ENCODE measurements at regions not wholly inside any gene's neighbourhood (a gene's known extent, or its start where the extent isn't known, plus 50 kb on each side); places are given as distances from the start of the nearest gene placed in this dataset.

GRCh38 chr10:105868935-105869334, 1227.8 kb downstream of the SORCS3 start:
- TF ChIP-seq CTCF (IDR thresholded peaks at IDR 0.05; ENCODE audit: insufficient read depth, low read length, poor library complexity, severe bottlenecking) (no peak), EZH2phosphoT487 (conservative IDR thresholded peaks at IDR 0.05; ENCODE audit: low read length) (no peak)

DNA sequence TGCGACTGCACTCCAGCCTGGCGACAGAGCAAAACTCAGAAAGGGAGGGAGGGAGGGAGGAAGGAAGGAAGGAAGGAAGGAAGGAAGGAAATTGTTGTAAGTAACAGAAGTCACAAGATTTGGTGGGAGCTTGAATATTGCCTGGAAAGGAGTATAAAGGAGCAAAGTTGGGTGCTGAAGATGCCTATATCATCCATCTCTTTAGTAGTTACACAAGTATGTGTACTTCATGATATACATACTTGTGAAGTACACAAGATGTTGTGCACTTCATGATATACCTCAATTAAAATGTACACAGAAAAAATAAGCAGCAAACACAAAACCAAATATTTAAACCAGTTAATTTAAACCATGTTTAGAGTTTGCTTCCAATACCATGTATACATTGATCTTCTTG, 1223.8 kb downstream of the SORCS3 start:
- H3K36me3 ChIP-seq (ENCODE audit: low read length): no peaks in the 10 kb centered on the region
- H3K9me3 ChIP-seq (ENCODE audit: insufficient read depth, low read length): no peaks in the 10 kb centered on the region
- no peaks in the 10 kb centered on the region for H3K9me2 ChIP-seq (replicated peaks; ENCODE audit: insufficient read depth, low read length)
- TF ChIP-seq CTCF (IDR thresholded peaks at IDR 0.05; ENCODE audit: insufficient read depth, low read length, poor library complexity, severe bottlenecking) (no peak), EZH2phosphoT487 (conservative IDR thresholded peaks at IDR 0.05; ENCODE audit: low read length) (no peak)
- H3K27me3 ChIP-seq (ENCODE audit: low read length): no peaks in the 10 kb centered on the region
- no peak overlapping the region for H2AFZ ChIP-seq (ENCODE audit: low read depth, low read length, severe bottlenecking)
- H3K4me2 ChIP-seq (ENCODE audit: low read depth, low read length, poor library complexity, severe bottlenecking): no peak overlapping the region
- H3F3A ChIP-seq (ENCODE audit: insufficient read depth): no peaks in the 10 kb centered on the region
- no peak overlapping the region for H3K4me3 ChIP-seq (ENCODE audit: insufficient read depth, low read length, poor library complexity, severe bottlenecking)
- no peaks in the 10 kb centered on the region for H4K20me1 ChIP-seq (ENCODE audit: low read depth, low read length)
- no peak overlapping the region for H3K27ac ChIP-seq (ENCODE audit: low read depth, low read length)
- no peak overlapping the region for H3K9ac ChIP-seq (ENCODE audit: low read length)
- no peaks in the 10 kb centered on the region for H3K79me2 ChIP-seq (ENCODE audit: insufficient read depth, low read length)

More at GRCh38 chr10:105868935-105869334, 1227.8 kb downstream of the SORCS3 start:
- Histone ChIP-seq H3K4me3 (ENCODE audit: insufficient read depth, low read length, poor library complexity, severe bottlenecking) (no peak overlapping the region), H3K9me3 (ENCODE audit: insufficient read depth, low read length) (no peaks in the 10 kb centered on the region), H3K4me2 (ENCODE audit: low read depth, low read length, poor library complexity, severe bottlenecking) (no peak overlapping the region), H4K20me1 (ENCODE audit: low read depth, low read length) (no peaks in the 10 kb centered on the region), H3K9ac (ENCODE audit: low read length) (no peak overlapping the region), H3F3A (ENCODE audit: insufficient read depth) (no peaks in the 10 kb centered on the region), H3K27ac (ENCODE audit: low read depth, low read length) (no peak overlapping the region), H3K9me2 (replicated peaks; ENCODE audit: insufficient read depth, low read length) (no peaks in the 10 kb centered on the region), H2AFZ (ENCODE audit: low read depth, low read length, severe bottlenecking) (no peak overlapping the region), H3K27me3 (ENCODE audit: low read length) (no peaks in the 10 kb centered on the region), H3K36me3 (ENCODE audit: low read length) (no peaks in the 10 kb centered on the region), H3K79me2 (ENCODE audit: insufficient read depth, low read length) (no peaks in the 10 kb centered on the region)

GRCh38 chr10:105857268-105858264, 1216.5 kb downstream of the SORCS3 start:
- Histone ChIP-seq H3K79me2 (ENCODE audit: insufficient read depth, low read length) (no peaks in the 10 kb centered on the region), H3K27ac (ENCODE audit: low read depth, low read length) (no peak overlapping the region), H2AFZ (ENCODE audit: low read depth, low read length, severe bottlenecking) (no peak overlapping the region), H3K9ac (ENCODE audit: low read length) (no peak overlapping the region), H4K20me1 (ENCODE audit: low read depth, low read length) (no peaks in the 10 kb centered on the region), H3K4me3 (ENCODE audit: insufficient read depth, low read length, poor library complexity, severe bottlenecking) (no peak overlapping the region), H3K36me3 (ENCODE audit: low read length) (no peaks in the 10 kb centered on the region), H3K4me2 (ENCODE audit: low read depth, low read length, poor library complexity, severe bottlenecking) (no peak overlapping the region), H3K9me3 (ENCODE audit: insufficient read depth, low read length) (no peaks in the 10 kb centered on the region), H3F3A (ENCODE audit: insufficient read depth) (no peaks in the 10 kb centered on the region), H3K9me2 (replicated peaks; ENCODE audit: insufficient read depth, low read length) (no peaks in the 10 kb centered on the region), H3K27me3 (ENCODE audit: low read length) (no peaks in the 10 kb centered on the region)
- no peak for TF ChIP-seq CTCF (IDR thresholded peaks at IDR 0.05; ENCODE audit: insufficient read depth, low read length, poor library complexity, severe bottlenecking)
- TF ChIP-seq EZH2phosphoT487 (conservative IDR thresholded peaks at IDR 0.05; ENCODE audit: low read length): no peak
